ELR (cell line): ENCODE measurements at regions not wholly inside any gene's neighbourhood (a gene's known extent, or its start where the extent isn't known, plus 50 kb on each side); places are given as distances from the start of the nearest gene placed in this dataset.
A peak's percentile ranks its signal among the peaks of the same experiment; 100 is the strongest.

Experiments
- DNase-seq: peaks from one replicate; pipeline ENCODE4 v3.0.0-alpha.2; 2015; ENCODE audit warnings: low read depth

DNA sequence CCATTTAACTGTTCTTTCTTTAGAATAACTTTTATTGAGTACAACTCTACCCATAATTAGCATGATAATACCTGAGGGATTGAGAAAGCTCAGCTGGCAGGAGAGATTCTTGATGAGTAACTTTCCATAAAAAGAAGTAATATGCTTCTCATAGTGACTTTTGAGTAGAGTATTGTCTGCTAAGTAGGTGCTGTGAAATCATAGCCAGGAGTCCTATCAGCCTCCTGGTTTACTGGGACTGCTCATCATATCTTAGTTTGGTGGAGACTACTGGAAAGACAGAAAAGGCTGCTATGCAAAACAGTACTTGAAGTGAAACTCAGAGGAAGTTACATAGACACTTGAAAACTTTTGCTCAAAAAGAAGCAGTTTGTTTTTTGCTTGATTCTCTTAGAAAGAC, 113.3 kb upstream of the ATP2B1 start:
- DNase-seq: no peak

DNA sequence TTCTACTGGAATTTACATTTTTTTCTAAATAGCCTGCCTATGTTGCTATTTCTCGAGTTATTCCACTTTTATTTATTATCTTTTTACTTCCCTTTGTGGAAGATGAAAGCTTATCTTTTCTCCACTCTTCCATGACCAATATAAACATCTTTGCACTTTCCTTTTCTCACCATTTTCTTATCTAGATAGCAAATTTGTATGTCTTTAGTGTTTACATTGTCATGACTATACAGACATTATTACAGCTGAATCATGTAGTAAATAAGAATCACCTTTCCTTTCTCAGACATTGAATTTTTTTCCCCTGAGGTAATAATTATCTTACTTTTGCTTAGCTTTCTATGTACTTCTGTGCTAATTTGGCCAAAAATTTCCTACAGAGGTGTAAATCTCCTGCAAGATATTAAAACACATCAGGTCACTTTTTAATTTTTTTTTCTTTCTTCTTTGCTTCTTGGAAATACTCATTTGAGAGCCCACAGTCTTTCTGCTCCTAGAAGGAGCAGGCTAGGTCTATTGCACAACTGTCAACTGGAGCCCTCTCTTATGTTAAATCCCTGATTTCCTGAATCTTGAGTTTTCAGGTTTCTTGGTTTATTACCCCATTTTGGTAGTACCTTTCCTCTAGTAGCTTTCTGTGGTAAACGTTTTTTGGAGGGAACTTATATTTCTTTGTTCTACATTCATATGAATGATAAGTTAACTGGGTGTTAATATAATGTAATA, 109.0 kb upstream of the ATP2B1 start:
- peak; percentile 35 for DNase-seq

DNA sequence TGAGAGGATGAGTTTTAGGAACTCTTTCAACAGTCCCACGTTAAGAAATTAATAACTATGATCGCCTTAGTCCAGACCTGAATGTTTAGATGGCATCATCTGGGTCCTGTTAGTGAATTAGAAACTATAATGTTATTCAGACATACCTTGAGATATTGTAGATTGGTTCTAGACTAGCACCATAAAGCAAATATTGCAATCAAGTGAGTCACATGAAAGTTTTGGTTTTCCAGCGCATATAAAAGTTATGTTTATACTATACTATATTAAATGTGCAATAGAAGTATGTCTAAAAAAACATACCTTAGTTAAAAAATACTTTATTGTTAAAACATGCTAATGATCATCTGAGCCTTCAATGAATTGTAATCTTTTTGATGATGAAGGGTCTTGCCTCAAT, 106.6 kb upstream of the ATP2B1 start:
- DNase-seq: no peak

DNA sequence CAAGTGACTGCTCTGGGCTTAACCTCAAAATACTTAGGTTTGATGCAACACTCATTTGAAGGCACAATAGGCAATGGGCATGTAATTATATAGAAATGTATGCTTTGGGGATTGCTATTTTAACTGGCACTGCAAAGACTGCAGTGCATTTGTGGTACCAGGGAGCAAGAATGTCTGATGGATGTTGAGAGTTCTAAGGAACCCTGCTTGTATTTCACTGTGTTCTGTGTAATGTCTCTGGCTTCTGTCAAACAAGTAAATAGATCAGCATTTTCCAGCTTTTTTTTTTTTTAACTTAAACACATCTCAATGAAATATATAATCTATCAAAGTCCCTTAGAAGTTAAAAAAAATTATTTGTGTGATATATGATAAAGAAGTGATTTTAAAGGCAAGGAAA, 94.8 kb upstream of the ATP2B1 start:
- no peak for DNase-seq

DNA sequence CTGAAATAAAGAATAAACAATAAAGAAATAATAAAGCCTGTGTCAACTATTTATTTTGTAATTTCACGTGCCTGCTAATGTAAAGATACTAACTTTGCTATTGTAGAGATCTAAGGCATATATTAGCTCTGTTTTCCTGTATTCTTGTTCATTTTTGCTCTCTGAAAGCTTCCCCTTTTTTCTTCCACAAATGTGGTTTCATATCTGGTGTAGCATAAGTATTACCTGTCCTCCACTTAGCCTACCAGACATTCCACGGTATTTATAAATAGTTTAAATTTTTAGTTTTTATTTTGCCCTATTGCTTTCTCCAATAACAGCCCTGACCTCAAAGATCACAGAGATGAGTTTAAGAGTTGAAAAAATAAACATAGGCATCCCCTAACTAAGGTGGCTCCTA, 92.6 kb upstream of the ATP2B1 start:
- DNase-seq: no peak

DNA sequence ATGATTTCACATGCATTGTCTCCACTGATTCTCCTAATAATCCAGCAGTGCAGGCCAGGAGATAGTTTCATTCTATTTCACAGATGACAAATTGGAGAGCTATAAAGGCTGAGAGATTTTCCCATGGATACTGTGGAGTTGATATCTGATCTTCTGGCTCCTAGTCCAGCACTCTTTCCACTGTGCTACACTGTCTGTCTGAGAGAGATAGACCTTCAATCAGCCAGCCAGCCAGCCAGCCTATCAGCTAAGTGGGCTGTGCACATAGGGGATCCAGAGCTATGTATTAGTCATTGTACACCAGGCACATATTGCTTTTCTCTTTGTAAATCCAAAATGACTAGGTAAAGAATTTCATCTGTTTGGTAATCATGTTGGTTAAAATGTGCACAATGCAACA, 91.8 kb upstream of the ATP2B1 start:
- DNase-seq: peak; percentile 12

DNA sequence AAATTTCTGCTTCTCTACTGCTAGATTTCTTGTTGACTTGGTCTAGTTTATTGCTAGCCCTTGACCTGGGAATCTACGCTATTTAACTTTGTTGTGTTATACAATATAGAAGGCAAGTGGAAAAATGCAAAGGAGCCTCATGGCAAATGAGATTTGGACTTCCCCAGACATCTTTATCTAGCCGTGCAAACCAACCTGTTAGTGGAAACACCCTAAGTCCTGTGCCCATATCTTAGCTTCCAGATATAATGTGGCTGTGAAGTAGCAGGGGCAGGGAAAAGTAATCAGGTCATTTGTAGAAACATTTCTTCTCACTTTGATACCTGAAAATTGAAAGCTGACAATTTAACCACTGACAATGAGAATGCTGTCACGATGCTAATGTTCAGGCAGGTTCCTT, 90.7 kb upstream of the ATP2B1 start:
- no peak for DNase-seq

DNA sequence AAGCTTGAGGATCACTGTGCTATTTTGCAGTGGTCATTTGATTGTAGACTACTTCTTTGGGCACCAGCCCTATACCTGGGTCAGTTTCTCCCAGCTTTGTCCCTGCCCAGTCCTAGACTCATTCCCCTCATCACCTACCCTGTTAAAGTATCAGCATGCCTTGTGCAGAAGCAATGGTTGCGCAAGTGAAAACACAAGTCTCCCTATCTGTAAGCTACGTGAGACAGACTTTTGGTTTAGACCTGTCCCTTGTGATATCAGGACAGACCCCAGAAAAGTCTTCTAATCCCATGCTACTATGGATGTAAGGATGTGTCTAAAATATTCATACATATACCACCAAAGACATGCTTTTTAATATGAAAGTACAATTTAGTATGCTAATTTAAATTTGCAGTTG, 88.8 kb upstream of the ATP2B1 start:
- DNase-seq: no peak

DNA sequence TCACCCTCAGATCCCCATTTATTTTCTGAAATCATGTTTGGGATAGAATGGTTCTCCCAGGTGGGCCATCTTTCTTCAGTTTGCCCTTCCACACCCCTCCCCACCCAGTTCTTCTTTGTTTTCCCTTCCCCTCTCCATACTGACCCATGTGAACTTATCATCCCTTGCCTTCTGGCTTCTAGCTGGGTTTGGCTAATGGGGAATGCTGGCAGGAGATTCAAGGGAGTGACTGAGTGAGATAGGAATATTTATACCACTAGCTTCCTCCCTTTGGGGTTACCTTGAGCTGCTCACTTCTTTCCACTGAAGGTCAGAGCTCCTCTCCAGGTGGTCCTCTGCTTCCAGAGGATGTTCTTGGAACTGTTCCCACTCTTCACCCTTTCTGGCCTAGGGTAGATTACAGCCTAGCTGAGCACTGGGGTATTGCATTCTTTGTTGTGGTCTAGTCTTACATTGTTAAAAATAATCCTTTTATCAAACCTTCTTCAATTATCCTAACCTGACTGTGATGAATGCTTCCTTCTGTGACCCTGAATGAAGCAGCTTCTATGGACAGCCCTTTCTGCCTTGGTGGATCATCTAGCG, 88.3 kb upstream of the ATP2B1 start:
- DNase-seq: no peak

DNA sequence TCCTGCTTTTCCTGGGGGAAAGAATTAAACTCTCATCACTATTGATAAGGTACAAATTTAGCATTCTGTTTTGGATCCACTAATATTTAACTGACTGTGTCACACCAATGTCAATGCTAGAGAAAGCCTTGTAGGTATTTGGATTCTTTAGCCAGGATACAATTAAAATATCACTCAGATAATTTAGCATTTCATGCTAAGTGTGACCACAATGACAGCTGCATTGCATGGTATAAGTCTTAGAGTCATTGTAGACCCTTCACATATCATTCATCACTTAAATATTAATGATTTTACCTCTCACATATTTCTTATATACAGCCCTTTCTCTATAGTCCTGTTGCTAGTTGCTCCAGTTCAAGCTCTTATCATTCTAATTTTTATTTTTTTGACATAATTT, 85.3 kb upstream of the ATP2B1 start:
- no peak for DNase-seq

DNA sequence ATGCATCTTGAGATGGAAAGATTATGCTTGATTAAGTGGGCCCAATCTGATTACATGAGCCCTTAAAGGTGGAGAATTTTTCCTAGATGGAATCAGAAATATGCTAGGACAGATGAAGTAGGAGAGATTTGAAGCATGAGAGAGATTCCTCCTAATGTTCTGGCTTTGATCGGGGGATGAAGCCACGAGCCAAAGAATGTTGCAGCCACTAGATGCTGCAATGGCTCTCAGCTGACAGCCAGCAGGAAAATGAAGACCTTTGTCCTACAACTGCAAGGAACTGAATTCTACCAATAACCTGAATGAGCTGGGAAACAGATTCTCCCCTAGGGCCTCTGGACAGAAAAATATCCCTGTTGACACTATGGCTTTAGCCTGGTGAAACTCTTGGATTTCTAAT, 82.6 kb upstream of the ATP2B1 start:
- no peak for DNase-seq

DNA sequence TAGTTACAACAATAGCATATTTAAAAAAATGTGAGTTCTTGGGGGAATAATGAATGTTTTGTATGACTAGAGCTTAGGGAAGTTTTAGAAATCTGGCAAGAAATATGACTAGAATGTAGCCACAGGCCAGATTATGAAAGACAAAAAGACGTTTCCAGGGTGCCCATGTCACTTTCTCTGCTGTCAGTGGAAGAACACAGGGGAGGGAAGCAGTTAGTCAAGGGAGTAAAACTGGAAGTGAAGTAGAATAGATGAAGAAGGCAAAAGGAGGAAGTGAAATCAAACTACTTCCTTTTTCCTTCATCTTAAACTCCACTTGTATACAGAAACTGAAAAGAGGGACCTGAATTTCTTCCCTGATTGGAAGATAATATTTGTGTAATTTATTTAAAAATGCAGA, 81.2 kb upstream of the ATP2B1 start:
- no peak for DNase-seq

DNA sequence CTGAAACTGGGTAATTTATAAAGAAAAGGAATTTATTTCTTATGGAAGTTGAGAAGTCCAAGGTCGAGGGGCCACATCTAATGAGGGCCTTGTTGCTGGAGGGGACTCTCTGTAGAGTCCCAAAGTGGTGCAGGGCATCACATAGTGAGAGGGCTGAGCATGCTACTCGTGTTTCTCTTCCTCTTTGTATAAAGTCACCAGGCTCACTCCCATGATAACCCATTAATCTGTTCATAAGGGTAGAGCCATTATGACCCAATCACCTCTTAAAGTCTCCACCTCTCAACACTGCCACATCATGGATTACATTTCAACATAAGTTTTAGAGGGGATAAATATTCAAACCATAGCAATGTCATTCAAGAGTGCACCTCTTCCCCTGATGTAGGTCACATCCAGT, 79.1 kb upstream of the ATP2B1 start:
- no peak for DNase-seq

DNA sequence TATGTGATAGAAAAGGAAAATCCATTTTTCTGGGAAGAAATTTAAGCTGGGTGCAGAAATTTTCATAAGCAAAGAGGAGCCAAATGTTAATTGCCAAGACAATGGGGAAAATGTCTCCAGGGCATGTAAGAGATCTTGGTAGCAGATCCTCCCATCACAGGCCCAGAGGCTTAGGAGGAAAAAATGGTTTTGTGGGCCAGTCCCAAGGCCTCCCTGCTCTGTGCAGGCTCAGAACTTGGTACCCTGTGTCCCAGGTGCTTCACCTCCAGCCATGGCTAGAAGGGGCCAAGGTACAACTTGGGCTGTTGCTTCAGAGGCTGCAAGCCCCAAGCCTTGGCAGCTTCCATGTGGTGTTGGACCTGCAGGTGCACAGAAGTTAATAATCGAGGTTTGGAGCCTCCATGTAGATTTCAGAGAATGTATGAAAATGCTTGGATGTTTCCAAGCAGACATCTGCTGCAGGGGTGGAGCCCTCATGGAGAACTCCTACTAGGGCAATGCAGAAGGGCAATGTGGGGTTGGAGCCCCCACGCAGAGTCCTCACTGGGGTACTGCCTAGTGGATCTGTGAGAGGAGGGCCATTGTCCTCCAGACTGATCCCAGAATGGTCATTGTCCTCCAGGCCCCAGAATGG, 77.7 kb upstream of the ATP2B1 start:
- no peak for DNase-seq

DNA sequence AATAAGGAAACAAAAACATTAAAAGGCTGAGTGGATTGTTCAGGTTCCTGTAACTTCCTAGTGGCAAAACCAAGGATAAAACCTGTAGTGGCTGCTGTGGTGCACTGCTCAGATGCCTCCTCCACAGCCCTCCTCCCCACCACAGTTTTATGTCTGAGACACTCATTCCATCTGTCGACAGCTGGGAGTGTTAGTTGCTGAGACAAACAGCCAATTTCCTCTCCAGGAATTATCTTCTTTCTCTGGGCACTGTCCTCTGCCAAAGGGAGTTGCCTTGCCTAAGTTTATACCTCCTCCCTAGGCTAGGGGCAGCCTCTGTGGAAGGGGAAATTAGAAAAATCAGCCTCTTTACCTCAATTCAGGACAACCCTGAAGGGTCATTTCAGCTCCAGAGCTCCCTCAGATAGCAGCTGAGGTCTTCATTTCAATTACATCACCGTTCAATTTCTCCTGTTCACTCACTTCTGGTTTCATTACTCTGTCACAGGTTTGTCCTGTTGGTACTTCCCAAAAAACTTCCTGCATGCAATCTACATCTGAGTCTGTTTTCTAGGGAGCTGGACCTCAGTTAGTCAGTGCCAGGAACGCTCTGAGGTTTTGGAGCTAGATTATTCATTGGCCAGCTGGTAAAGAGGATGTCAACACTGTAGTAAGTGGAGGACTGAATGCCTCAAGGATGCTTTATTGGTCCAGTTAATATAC, 74.9 kb upstream of the ATP2B1 start:
- peak; percentile 42 for DNase-seq

DNA sequence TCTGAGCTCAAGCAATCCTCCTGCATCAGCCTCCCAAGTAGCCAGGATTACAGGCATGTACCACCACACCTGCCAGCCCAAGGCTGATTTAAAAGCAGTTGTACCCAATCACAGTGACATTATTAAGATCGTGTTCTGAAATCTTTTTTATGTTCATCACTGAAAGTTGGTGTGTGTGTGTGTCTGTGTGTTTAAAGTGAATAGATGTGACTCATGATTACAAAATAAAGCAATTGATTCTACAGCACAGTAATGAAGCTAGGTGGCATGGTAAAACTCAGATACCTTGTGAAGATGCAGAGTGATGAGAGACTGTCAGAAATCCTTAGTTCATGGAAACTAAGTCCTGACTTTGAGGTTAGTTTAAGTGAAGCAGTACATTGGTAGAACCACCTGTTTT, 74.2 kb upstream of the ATP2B1 start:
- DNase-seq: peak; percentile 38

DNA sequence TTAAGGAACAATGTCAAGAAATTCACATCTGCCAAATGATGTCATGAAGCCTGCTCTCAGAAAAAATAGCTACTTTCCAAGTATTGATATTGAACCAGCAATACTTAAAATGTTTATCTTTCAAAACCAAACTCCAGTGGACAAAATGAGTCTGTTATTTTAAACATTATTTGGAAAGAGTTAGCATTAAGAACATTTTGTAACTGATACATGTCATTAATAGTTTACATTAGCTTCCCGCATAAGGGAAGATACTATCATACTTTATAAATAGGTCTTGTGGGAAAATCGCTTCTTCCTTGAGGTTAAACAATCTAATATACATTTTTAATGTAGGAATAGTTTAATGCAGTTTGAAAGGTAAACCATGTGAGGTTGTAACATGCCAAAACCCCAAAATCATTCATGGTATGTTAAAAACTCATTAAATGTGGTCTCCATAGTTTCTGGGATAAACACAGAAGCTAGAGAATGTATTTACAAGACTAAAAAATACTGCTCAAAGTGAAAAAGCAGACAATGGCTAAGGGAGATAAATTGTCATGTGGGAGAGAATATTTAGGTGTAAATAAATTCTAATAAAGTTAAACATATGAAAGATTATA, 73.4 kb upstream of the ATP2B1 start:
- no peak for DNase-seq

DNA sequence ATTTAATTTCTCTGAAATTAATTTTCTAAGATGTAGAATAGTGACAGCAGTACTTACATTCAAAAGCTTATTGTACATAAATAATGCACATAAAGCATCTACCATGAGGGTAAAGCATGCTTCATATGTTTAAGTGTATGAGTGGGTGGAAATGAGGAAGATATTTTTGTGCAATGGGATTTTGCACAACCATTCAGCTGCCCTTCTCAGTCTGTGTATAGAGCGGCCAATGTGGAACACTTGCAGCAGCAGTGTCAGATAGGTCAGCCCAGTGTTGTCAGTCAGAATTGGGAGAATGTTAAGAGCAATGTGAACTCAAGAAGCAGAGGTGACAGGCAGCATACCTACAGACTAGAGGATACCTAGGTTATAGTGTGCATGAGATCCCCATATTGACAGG, 72.5 kb upstream of the ATP2B1 start:
- DNase-seq: no peak

DNA sequence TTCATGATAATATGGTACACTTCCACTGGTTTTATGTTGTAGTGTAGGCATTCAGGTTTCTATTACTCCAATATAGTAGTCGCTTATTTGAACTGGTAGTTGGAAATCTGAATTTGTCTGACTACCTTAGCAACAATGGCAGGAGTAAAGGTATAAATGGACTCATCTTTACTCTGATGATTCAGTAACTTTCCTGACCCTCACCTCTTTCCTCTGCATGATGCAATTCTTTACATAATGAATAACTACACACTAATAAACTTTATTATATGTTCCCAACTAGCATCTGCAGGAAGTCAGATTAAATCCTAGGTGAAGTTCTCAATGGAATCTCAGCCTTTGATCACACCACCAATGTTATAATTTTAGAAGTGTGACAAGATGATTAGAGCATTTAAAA, 70.5 kb upstream of the ATP2B1 start:
- DNase-seq: no peak

DNA sequence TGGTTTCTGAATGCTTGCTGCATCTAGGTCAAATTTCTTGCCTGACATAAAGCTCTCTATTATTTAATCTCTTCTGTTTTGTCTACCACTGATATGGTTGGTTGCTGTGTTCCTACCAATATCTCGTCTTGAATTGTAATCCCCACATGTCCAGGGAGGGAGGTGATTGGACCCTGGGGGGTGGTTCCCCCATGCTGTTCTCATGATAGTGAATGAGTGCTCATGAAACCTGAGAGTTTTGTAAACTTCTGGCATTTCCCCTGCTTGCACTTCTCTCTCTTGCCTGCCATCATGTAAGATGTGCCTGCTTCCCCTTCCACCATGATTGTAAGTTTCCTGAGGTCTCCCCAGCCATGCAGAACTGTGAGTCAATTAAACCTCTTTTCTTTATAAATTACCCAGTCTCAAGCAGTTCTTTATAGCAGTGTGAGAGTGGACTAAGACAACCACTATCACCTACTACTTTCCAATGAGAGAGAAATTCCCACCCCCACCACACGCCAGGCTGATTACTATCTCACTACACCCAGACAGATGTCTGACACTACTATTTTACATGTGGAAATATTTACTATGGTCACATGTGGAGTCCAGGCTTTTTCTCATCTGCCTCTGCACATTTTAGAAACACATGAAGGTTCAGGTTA, 69.2 kb upstream of the ATP2B1 start:
- DNase-seq: no peak

DNA sequence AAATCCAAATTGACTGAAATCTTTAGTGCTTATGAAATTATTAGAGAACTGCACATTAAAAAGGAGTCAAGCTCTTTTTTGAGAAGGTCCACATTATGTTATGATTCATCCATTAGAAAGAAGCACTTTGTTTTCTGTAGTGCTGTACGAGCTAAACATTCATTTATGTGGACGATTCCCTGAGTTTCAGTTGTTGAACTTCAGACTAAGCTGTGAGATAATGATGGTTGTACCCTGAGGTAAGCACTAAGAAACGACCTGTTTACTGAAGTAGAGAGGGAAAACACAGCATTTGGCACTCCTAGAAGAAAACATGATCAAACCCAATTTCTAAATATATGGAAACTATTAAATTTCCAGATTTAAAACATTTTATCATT, 67.3 kb upstream of the ATP2B1 start:
- DNase-seq: no peak
